Uterus (tissue), 2 donors: ENCODE measurements at regions not wholly inside any gene's neighbourhood (a gene's known extent, or its start where the extent isn't known, plus 50 kb on each side); places are given as distances from the start of the nearest gene placed in this dataset.

Experiments used
- POLR2A ChIP-seq, 2 donors: fragments of 450-650 bp; IDR thresholded peaks; one replicate each; pipeline ENCODE4 v1.6.1; 2016; ENCODE audit warnings: antibody characterized with exemption in 2 of 2, mild to moderate bottlenecking in 1 of 2, moderate library complexity in 1 of 2
- TF ChIP-seq, protein P1 (sequence below), 4 experiments: fragments of 200-600 bp in 2 of 4; fragments of 450-650 bp in 2 of 4; sonication (generic) in 2 of 4; IDR thresholded peaks; one replicate each; pipeline ENCODE4 v1.5.1; 2016 to 2019; ENCODE audit warnings: antibody characterized with exemption in 4 of 4, mild to moderate bottlenecking in 2 of 4, moderate library complexity in 1 of 4

DNA sequence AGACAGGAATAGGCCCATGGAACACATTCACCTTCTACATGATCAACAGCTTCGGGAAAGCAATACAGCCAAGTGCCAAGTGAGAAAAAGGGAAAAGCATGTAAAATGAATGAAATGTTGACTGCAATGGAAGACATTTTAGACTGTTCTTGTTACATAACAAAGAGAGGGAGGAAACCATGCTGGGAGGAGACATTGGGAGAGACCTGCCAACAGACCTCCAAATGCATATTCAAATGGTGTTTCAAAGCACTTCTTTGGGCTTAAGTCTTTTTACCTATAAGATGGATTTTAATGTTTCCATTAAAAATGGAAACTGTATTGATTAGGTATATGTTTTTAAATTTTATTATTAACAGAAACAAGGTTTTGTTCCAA lies 350.0 kb upstream of the THBS1 start:
- TF ChIP-seq, protein P1, sequence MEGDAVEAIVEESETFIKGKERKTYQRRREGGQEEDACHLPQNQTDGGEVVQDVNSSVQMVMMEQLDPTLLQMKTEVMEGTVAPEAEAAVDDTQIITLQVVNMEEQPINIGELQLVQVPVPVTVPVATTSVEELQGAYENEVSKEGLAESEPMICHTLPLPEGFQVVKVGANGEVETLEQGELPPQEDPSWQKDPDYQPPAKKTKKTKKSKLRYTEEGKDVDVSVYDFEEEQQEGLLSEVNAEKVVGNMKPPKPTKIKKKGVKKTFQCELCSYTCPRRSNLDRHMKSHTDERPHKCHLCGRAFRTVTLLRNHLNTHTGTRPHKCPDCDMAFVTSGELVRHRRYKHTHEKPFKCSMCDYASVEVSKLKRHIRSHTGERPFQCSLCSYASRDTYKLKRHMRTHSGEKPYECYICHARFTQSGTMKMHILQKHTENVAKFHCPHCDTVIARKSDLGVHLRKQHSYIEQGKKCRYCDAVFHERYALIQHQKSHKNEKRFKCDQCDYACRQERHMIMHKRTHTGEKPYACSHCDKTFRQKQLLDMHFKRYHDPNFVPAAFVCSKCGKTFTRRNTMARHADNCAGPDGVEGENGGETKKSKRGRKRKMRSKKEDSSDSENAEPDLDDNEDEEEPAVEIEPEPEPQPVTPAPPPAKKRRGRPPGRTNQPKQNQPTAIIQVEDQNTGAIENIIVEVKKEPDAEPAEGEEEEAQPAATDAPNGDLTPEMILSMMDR (IDR thresholded peaks at IDR 0.05) = no peak
- no peak for TF ChIP-seq POLR2A (IDR thresholded peaks at IDR 0.05)
